ENCODE measurements at regions not wholly inside any gene's neighbourhood (a gene's known extent, or its start where the extent isn't known, plus 50 kb on each side); places are given as distances from the start of the nearest gene placed in this dataset.

DNA sequence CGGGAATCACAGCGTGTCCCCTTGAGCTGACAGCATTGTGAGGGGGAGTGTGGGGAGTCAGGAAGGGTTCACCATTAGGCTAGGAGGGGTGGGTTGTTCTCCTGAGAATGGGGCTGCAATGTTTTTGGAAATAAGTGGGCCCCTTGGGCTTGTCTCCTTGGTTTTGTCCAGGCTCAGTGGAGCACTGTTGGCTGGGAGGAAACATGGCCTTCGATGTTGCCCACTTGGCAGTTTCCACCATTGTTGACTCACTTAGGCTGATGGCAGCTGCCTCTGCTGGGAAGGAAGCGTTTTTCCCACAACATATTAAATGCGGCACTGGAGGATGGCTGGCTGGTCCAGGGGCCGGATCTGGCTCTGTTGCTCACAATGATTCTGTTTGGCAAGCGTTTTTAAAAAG lies 512.1 kb downstream of the QKI start:
- no peak overlapping the region for H3K4me3 ChIP-seq

DNA sequence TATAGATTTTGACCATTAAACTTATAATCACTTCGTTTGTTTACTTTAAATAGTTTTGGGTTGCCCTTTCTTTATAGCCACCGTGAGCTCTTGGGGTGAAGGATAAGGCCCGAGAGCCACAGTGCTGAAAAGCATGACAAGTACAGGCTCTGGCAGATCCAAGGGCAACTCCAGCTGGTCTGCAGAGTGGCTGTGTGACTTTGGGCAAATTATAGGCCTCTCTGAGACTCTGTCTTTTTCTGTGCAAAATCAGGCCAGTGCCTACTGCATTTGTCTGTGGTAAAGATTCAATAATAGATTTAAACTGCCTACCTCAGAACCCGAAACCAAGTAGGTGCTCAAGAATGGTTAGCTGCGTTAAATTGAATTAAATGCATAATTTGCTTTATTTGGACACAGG lies 511.3 kb downstream of the QKI start:
- no peaks in the 10 kb centered on the region for H3K27me3 ChIP-seq
- no peak for ATAC-seq
- no peaks in the 10 kb centered on the region for H3K4me1 ChIP-seq
- no peak overlapping the region for H3K4me3 ChIP-seq
- no peaks in the 10 kb centered on the region for H3K36me3 ChIP-seq
- no peak overlapping the region for H3K27ac ChIP-seq
- DNase-seq = no peak
- intact Hi-C loops (cut with DNase I) = no loop called here
- TF ChIP-seq, protein P1, sequence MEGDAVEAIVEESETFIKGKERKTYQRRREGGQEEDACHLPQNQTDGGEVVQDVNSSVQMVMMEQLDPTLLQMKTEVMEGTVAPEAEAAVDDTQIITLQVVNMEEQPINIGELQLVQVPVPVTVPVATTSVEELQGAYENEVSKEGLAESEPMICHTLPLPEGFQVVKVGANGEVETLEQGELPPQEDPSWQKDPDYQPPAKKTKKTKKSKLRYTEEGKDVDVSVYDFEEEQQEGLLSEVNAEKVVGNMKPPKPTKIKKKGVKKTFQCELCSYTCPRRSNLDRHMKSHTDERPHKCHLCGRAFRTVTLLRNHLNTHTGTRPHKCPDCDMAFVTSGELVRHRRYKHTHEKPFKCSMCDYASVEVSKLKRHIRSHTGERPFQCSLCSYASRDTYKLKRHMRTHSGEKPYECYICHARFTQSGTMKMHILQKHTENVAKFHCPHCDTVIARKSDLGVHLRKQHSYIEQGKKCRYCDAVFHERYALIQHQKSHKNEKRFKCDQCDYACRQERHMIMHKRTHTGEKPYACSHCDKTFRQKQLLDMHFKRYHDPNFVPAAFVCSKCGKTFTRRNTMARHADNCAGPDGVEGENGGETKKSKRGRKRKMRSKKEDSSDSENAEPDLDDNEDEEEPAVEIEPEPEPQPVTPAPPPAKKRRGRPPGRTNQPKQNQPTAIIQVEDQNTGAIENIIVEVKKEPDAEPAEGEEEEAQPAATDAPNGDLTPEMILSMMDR (IDR thresholded peaks at IDR 0.05) = no peak
- no peaks in the 10 kb centered on the region for H3K9me3 ChIP-seq

More for the DNA sequence above, 512.1 kb downstream of the QKI start:
- ATAC-seq (no peak), DNase-seq (no peak)
- TF ChIP-seq, protein P1 (IDR thresholded peaks at IDR 0.05) = no peak
- intact Hi-C loops (cut with DNase I) = no loop called here
- H3K27ac ChIP-seq = no peak overlapping the region
- H3K4me1 ChIP-seq = no peaks in the 10 kb centered on the region
- no peaks in the 10 kb centered on the region for H3K9me3 ChIP-seq
- no peaks in the 10 kb centered on the region for H3K27me3 ChIP-seq
- H3K36me3 ChIP-seq = no peaks in the 10 kb centered on the region

DNA sequence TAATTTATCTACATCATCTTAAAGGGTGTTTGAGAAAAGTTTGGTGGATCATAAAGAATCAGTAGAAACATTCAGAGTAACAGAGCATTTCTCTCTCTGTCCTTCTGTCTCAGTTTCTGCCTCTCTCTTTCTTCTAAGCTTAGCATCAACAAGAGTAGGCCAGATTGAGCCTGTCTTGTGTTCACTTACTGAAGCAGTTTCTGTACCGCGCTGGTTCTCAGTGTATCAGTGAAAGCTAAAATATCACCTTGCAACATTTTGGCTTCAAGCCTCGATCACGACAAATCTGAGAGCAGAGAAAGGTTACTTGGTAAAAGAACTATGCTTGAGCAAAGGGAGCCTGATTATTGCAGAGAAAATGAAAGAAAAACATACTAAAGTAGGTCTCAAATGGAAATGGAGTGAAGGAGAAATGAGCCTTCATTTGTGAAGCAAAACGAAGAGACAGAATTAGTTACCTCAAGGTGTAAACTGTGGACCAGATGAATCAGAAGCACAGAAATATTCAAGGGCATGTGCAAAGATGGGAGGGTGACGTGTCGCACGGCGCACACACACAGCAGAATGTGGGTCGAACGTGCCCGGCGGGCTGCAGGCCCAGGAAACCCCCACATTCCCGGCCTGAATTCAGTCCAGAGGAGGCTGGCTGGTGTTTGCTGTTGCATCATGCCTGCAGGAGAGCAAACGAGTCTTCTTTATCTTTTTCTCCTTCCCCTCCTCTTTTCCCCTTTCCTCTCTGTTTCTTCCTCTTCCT lies 509.3 kb downstream of the QKI start:
- DNase-seq (no peak), ATAC-seq (no peak)
- intact Hi-C loops (cut with DNase I) = no loop called here
- Histone ChIP-seq H3K27ac (no peak overlapping the region), H3K27me3 (no peaks in the 10 kb centered on the region), H3K36me3 (no peaks in the 10 kb centered on the region), H3K4me3 (no peak overlapping the region), H3K4me1 (no peaks in the 10 kb centered on the region), H3K9me3 (no peaks in the 10 kb centered on the region)
- TF ChIP-seq, protein P1 (IDR thresholded peaks at IDR 0.05) = no peak

DNA sequence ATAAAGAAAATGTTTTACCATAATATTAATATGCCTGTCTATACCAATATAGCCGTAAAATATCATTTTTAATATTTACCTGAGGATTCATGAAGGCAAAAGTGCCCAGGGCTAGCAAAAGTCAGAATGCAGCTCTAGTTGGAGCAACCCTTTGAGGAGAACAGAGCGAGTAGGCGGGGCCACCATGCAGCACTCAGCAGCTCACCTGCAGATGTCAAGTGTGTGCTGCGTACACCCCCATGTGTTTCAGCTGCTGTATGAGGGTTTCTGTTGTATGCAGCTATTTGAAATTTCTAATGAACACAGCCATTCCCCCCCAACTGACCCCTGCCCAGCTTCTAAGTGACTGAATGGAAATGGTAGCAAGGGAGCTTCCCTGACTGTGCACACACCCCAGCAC lies 508.0 kb downstream of the QKI start:
- H3K27ac ChIP-seq = no peak overlapping the region
- intact Hi-C loops (cut with DNase I) = no loop called here
- H3K27me3 ChIP-seq = no peaks in the 10 kb centered on the region
- ATAC-seq (peak; percentile 63), DNase-seq (no peak)
- H3K4me3 ChIP-seq = no peak overlapping the region
- H3K4me1 ChIP-seq = no peaks in the 10 kb centered on the region
- no peaks in the 10 kb centered on the region for H3K9me3 ChIP-seq
- H3K36me3 ChIP-seq = no peaks in the 10 kb centered on the region
- TF ChIP-seq, protein P1 (IDR thresholded peaks at IDR 0.05) = no peak

DNA sequence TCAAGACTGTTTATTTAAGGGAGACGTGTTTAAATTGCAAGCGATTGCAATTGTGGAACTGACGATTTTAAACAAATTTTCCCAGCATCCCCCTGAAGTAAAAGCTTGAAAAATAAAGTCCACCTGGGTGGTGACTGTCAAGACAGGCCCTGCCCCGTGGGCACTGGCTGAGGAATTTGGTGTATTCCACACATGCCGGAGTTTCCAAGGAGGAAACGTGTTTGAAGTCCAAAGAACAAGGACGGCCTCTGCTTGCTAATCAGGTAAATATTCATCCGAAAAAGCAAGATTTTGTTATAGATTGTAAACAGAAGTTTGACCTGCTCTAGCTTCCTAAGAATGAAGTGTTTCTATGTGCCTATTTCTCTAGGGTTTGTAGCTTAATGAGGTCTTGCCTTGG lies 505.1 kb downstream of the QKI start:
- intact Hi-C loops (cut with DNase I) = no loop called here
- no peaks in the 10 kb centered on the region for H3K27me3 ChIP-seq
- DNase-seq (no peak), ATAC-seq (no peak)
- H3K36me3 ChIP-seq = no peaks in the 10 kb centered on the region
- H3K27ac ChIP-seq = no peak overlapping the region
- H3K4me1 ChIP-seq = no peaks in the 10 kb centered on the region
- H3K9me3 ChIP-seq = no peaks in the 10 kb centered on the region
- TF ChIP-seq, protein P1 (IDR thresholded peaks at IDR 0.05) = no peak
- no peak overlapping the region for H3K4me3 ChIP-seq
